GM23248 (cell line): ENCODE measurements at regions not wholly inside any gene's neighbourhood (a gene's known extent, or its start where the extent isn't known, plus 50 kb on each side); places are given as distances from the start of the nearest gene placed in this dataset.

ENCODE experiments used
- EZH2 ChIP-seq: fragments of 200-600 bp; sonication (generic); IDR thresholded peaks from 2 replicates; pipeline ENCODE4 v1.6.1; 2018; ENCODE audit warnings: antibody characterized with exemption, mild to moderate bottlenecking; ENCODE audit not compliant: insufficient read depth, poor library complexity, severe bottlenecking
- EZH2phosphoT487 ChIP-seq: fragments of 200-600 bp; sonication (generic); IDR thresholded peaks from 2 replicates; pipeline ENCODE4 v1.6.1; 2018; ENCODE audit warnings: antibody characterized with exemption, moderate library complexity, mild to moderate bottlenecking, low read depth; ENCODE audit not compliant: insufficient read depth

GRCh38 chr12:97647142-97647541, 184.5 kb downstream of the RMST start:
- TF ChIP-seq EZH2phosphoT487: no peak
- TF ChIP-seq EZH2: no peak
